ENCODE measurements at regions not wholly inside any gene's neighbourhood (a gene's known extent, or its start where the extent isn't known, plus 50 kb on each side); places are given as distances from the start of the nearest gene placed in this dataset.

DNA sequence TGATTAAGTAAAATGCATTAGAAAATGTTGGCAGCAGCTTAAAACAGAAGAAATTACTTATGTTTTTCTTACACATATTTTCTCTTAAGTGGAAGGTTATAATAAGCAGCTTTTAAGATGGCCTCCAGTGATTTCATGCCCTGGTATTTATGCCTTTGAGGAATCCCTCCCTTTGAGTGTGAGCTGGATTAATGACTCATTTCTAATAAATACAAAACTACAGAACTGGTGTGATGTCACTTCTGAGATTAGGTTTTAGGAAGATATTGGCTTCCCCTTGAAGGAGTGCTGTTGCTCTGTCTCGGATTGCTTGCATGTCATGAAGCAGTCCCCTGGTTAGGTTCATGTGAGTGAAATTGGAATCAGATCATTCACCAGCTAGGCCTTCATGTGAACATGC lies 143.2 kb upstream of the EPHA7 start:
- TF ChIP-seq, protein P1, sequence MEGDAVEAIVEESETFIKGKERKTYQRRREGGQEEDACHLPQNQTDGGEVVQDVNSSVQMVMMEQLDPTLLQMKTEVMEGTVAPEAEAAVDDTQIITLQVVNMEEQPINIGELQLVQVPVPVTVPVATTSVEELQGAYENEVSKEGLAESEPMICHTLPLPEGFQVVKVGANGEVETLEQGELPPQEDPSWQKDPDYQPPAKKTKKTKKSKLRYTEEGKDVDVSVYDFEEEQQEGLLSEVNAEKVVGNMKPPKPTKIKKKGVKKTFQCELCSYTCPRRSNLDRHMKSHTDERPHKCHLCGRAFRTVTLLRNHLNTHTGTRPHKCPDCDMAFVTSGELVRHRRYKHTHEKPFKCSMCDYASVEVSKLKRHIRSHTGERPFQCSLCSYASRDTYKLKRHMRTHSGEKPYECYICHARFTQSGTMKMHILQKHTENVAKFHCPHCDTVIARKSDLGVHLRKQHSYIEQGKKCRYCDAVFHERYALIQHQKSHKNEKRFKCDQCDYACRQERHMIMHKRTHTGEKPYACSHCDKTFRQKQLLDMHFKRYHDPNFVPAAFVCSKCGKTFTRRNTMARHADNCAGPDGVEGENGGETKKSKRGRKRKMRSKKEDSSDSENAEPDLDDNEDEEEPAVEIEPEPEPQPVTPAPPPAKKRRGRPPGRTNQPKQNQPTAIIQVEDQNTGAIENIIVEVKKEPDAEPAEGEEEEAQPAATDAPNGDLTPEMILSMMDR (IDR thresholded peaks at IDR 0.05) = no peak
- no peak for TF ChIP-seq POLR2AphosphoS5 (IDR thresholded peaks at IDR 0.05; ENCODE audit: insufficient read depth in 1 of 2, low read depth in 1 of 2)
